GM12891 (cell line): ENCODE measurements at regions not wholly inside any gene's neighbourhood (a gene's known extent, or its start where the extent isn't known, plus 50 kb on each side); places are given as distances from the start of the nearest gene placed in this dataset.
"Not testable (repeated sequence)": the region's sequence is repeated elsewhere in the genome, so short reads cannot be mapped to it uniquely, and the experiment has no call there.

ENCODE experiments used
- POLR2A ChIP-seq: IDR thresholded peaks from 2 replicates; pipeline ENCODE4 v1.6.1; 2011; ENCODE audit warnings: low read depth, low read length, control low read depth
- POLR2AphosphoS5 ChIP-seq: IDR thresholded peaks from 2 replicates; pipeline ENCODE4 v1.6.1; 2011; ENCODE audit warnings: low read depth, low read length, control low read depth
- TAF1 ChIP-seq: IDR thresholded peaks from 2 replicates; pipeline ENCODE4 v1.6.1; 2011; ENCODE audit warnings: low read depth, low read length, control low read depth

DNA sequence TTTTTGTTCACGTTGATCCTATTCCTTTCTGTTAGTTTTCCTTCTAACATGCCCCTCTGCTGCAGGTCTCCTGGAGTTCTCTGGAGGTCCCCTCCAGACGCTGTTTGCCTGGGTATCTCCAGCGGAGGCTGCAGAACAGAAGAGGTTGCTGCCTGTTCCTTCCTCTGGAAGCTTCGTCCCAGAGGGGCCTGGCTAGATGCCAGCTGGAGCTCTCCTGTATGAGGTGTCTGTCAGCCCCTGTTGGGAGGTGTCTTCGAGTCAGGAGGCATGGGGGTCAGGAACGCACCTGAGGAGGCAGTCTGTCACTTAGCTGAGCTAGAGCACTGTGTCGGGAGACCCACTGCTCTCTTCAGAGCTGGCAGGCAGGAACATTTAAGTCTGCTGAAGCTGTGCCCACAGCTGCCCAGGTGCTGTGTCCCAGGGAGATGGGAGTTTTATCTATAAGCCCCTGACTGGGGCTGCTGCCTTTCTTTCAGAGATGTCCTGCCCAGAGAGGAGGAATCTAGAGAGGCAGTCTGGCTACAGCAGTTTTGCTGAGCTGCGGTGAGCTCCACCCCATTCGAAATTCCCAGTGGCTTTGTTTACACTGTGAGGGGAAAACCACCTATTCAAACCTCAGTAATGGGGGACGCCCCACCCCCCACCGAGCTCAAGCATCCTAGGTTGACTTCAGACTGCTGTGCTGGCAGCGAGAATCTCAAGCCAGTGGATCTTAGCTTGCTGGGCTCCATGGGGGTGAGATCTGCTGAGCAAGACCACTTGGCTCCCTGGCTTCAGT lies 196.2 kb downstream of the EDEM1 start:
- TF ChIP-seq POLR2A, TAF1, POLR2AphosphoS5: not testable (repeated sequence)
